Right lobe of liver (tissue), 4 donors: ENCODE measurements at regions not wholly inside any gene's neighbourhood (a gene's known extent, or its start where the extent isn't known, plus 50 kb on each side); places are given as distances from the start of the nearest gene placed in this dataset.

Source experiments
- POLR2A ChIP-seq: fragments of 450-650 bp; IDR thresholded peaks from one replicate; pipeline ENCODE4 v1.6.1; 2017; ENCODE audit warnings: antibody characterized with exemption, mild to moderate bottlenecking
- TF ChIP-seq, protein P1 (sequence below), 4 donors: fragments of 200-600 bp in 3 of 4; fragments of 450-650 bp in 1 of 4; IDR thresholded peaks; one replicate each; pipeline versions ENCODE4 v1.5.1 to v1.8.0; 2016 to 2022; ENCODE audit warnings: antibody characterized with exemption in 4 of 4, mild to moderate bottlenecking in 2 of 4
- donor health status: DM: no; HTN: no; CAD: no.
- donor health status: DM: no; HTN: no; CAD: no.
- donor health status: DM: no; HTN: yes; CAD: no.

- TF ChIP-seq POLR2A = no peak
- TF ChIP-seq, protein P1, sequence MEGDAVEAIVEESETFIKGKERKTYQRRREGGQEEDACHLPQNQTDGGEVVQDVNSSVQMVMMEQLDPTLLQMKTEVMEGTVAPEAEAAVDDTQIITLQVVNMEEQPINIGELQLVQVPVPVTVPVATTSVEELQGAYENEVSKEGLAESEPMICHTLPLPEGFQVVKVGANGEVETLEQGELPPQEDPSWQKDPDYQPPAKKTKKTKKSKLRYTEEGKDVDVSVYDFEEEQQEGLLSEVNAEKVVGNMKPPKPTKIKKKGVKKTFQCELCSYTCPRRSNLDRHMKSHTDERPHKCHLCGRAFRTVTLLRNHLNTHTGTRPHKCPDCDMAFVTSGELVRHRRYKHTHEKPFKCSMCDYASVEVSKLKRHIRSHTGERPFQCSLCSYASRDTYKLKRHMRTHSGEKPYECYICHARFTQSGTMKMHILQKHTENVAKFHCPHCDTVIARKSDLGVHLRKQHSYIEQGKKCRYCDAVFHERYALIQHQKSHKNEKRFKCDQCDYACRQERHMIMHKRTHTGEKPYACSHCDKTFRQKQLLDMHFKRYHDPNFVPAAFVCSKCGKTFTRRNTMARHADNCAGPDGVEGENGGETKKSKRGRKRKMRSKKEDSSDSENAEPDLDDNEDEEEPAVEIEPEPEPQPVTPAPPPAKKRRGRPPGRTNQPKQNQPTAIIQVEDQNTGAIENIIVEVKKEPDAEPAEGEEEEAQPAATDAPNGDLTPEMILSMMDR (IDR thresholded peaks at IDR 0.05) = no peak
Observed at GRCh38 chr12:58513852-58514251, 406.5 kb downstream of the LRIG3 start.
